Large intestine (tissue), 3 donors: ENCODE measurements at regions not wholly inside any gene's neighbourhood (a gene's known extent, or its start where the extent isn't known, plus 50 kb on each side); places are given as distances from the start of the nearest gene placed in this dataset.

Experiments
- DNase-seq, 2 donors: peaks; one replicate each; pipeline versions ENCODE4 v3.0.0 to v3.0.0-alpha.2; 2013
- H3K27ac ChIP-seq: one replicate; pipeline ENCODE4 v1.5.1; 2013; ENCODE audit warnings: low read length
- H3K27me3 ChIP-seq: 2 replicates; pipeline ENCODE4 v1.6.1; 2013; ENCODE audit warnings: low read length; ENCODE audit not compliant: control insufficient read depth, insufficient read depth
- H3K36me3 ChIP-seq: 2 replicates; pipeline ENCODE4 v1.6.1; 2013; ENCODE audit warnings: low read length; ENCODE audit not compliant: control insufficient read depth, insufficient read depth
- H3K4me1 ChIP-seq: one replicate; pipeline ENCODE4 v1.6.1; 2013; ENCODE audit warnings: low read length; ENCODE audit not compliant: control insufficient read depth, insufficient read depth
- H3K4me3 ChIP-seq: one replicate; pipeline ENCODE4 v1.5.1; 2013; ENCODE audit warnings: low read length
- H3K9me3 ChIP-seq: one replicate; pipeline ENCODE4 v1.6.1; 2013; ENCODE audit warnings: mild to moderate bottlenecking, low read depth, low read length, moderate library complexity; ENCODE audit not compliant: control insufficient read depth
- WGBS: methylation state at CpG from one replicate; pipeline ENCODE4 v1.1.5; 2013; ENCODE audit warnings: low lambda C conversion rate; ENCODE audit not compliant: insufficient coverage; 5-methylcytosine and 5-hydroxymethylcytosine counted together

GRCh38 chr12:28130234-28130624, 60.0 kb upstream of the CCDC91 start:
- DNase-seq, result no peak
- no CpG with 5 or more reads among the region's 2 CpGs for WGBS
- Histone ChIP-seq H3K4me3 (no peak overlapping the region), H3K27ac (no peak overlapping the region), H3K27me3 (no peaks in the 10 kb centered on the region), H3K9me3 (no peaks in the 10 kb centered on the region), H3K36me3 (no peaks in the 10 kb centered on the region), H3K4me1 (no peaks in the 10 kb centered on the region)

- H3K9me3 ChIP-seq, result no peaks in the 10 kb centered on the region
- H3K27me3 ChIP-seq, result no peaks in the 10 kb centered on the region
- no peaks in the 10 kb centered on the region for H3K4me1 ChIP-seq
- 94% methylated on average over 4 of the region's 10 CpGs for WGBS
- H3K4me3 ChIP-seq, result no peak overlapping the region
- H3K27ac ChIP-seq, result no peak overlapping the region
- peak; percentile 7 to 14 for DNase-seq
- no peaks in the 10 kb centered on the region for H3K36me3 ChIP-seq
Measured at GRCh38 chr12:28130625-28131598, 59.3 kb upstream of the CCDC91 start.

GRCh38 chr12:28132398-28132797, 57.9 kb upstream of the CCDC91 start:
- H3K4me1 ChIP-seq, result no peaks in the 10 kb centered on the region
- H3K4me3 ChIP-seq, result no peak overlapping the region
- no peaks in the 10 kb centered on the region for H3K27me3 ChIP-seq
- no peak for DNase-seq
- no peaks in the 10 kb centered on the region for H3K36me3 ChIP-seq
- H3K27ac ChIP-seq, result no peak overlapping the region
- WGBS, result 91% methylated on average over 3 of the region's 3 CpGs
- no peaks in the 10 kb centered on the region for H3K9me3 ChIP-seq

GRCh38 chr12:28135801-28136439, 54.3 kb upstream of the CCDC91 start:
- no peaks in the 10 kb centered on the region for H3K36me3 ChIP-seq
- no CpG with 5 or more reads among the region's 2 CpGs for WGBS
- no peak overlapping the region for H3K27ac ChIP-seq
- no peaks in the 10 kb centered on the region for H3K27me3 ChIP-seq
- no peaks in the 10 kb centered on the region for H3K9me3 ChIP-seq
- H3K4me1 ChIP-seq, result no peaks in the 10 kb centered on the region
- no peak overlapping the region for H3K4me3 ChIP-seq
- no peak for DNase-seq

GRCh38 chr12:28137414-28137813, 52.8 kb upstream of the CCDC91 start:
- Histone ChIP-seq H3K4me1 (no peaks in the 10 kb centered on the region), H3K9me3 (no peaks in the 10 kb centered on the region), H3K36me3 (no peaks in the 10 kb centered on the region), H3K27ac (no peak overlapping the region), H3K27me3 (no peaks in the 10 kb centered on the region), H3K4me3 (no peak overlapping the region)
- no peak for DNase-seq

GRCh38 chr12:28140404-28140803, 49.9 kb upstream of the CCDC91 start:
- WGBS, result no CpG with 5 or more reads among the region's 2 CpGs
- Histone ChIP-seq H3K36me3 (no peaks in the 10 kb centered on the region), H3K27ac (no peak overlapping the region), H3K27me3 (no peaks in the 10 kb centered on the region), H3K9me3 (no peaks in the 10 kb centered on the region), H3K4me3 (no peak overlapping the region), H3K4me1 (no peaks in the 10 kb centered on the region)
- no peak for DNase-seq
